K562 (cell line): ENCODE measurements at regions not wholly inside any gene's neighbourhood (a gene's known extent, or its start where the extent isn't known, plus 50 kb on each side); places are given as distances from the start of the nearest gene placed in this dataset.

Experiments
- CTCF ChIP-seq, 3 experiments: IDR thresholded peaks in 2 of 3; conservative IDR thresholded peaks in 1 of 3; 2 replicates each; pipeline ENCODE4 v1.5.1; 2011 to 2012; ENCODE audit warnings: low read length in 3 of 3, mild to moderate bottlenecking in 3 of 3, control low read depth in 2 of 3, improper control_type of control experiment in 1 of 3, inconsistent platforms in 1 of 3, low read depth in 1 of 3, mixed read lengths in 1 of 3, moderate library complexity in 1 of 3; ENCODE audit not compliant: insufficient read depth in 2 of 3
- E2F5 ChIP-seq: sonication (generic); formaldehyde crosslinking; IDR thresholded peaks from 2 replicates; pipeline ENCODE4 v1.8.0; 2022; ENCODE audit warnings: mild to moderate bottlenecking, missing genetic modification reagents
- E2F8 ChIP-seq: fragments of 450-650 bp; IDR thresholded peaks from 2 replicates; pipeline ENCODE4 v1.7.1; 2018; ENCODE audit warnings: mild to moderate bottlenecking, low read depth; ENCODE audit not compliant: partially characterized antibody
- ETS1 ChIP-seq: conservative IDR thresholded peaks from 2 replicates; pipeline ENCODE4 v1.6.1; 2011; ENCODE audit warnings: low read depth, mild to moderate bottlenecking, low read length; ENCODE audit not compliant: control insufficient read depth
- EZH2 ChIP-seq: IDR thresholded peaks from 2 replicates; pipeline ENCODE4 v1.6.1; 2012; ENCODE audit warnings: low read depth, mild to moderate bottlenecking, inconsistent platforms, low read length, borderline replicate concordance
- KAT2B ChIP-seq: IDR thresholded peaks from one replicate; pipeline ENCODE4 v1.6.1; 2012; ENCODE audit warnings: low read depth, mild to moderate bottlenecking, control low read depth, inconsistent platforms, low read length, moderate library complexity
- NR4A1 ChIP-seq, 2 experiments: fragments of 250-450 bp in 1 of 2; fragments of 450-650 bp in 1 of 2; sonication (Bioruptor Pico) in 1 of 2; IDR thresholded peaks; 2 replicates each; pipeline versions ENCODE4 v1.4.0 to v1.6.1; 2016 to 2020; ENCODE audit warnings: mild to moderate bottlenecking in 2 of 2, missing compliant biosample characterization in 1 of 2, missing genetic modification characterization in 1 of 2, moderate library complexity in 1 of 2
- PKNOX1 ChIP-seq: fragments of 450-650 bp; IDR thresholded peaks from 2 replicates; pipeline ENCODE4 v1.6.1; 2016
- POLR2A ChIP-seq: fragments of 450-650 bp; conservative IDR thresholded peaks from 2 replicates; pipeline ENCODE4 v1.6.1; 2016
- TAF7 ChIP-seq: fragments of 450-650 bp; IDR thresholded peaks from 2 replicates; pipeline ENCODE4 v1.6.1; 2016; ENCODE audit warnings: missing genetic modification characterization, missing compliant biosample characterization
- TBL1XR1 ChIP-seq, 2 experiments: IDR thresholded peaks; 2 replicates each; pipeline ENCODE4 v1.6.1; 2012; ENCODE audit warnings: improper control_type of control experiment in 2 of 2, low read length in 2 of 2, mild to moderate bottlenecking in 1 of 2
- TCF7L2 ChIP-seq: fragments of 150-350 bp; IDR thresholded peaks from 2 replicates; pipeline ENCODE4 v1.6.1; 2016; ENCODE audit warnings: low read depth, mild to moderate bottlenecking, low read length, moderate library complexity
- ZNF699 ChIP-seq: fragments of 250-450 bp; sonication (Bioruptor Pico); IDR thresholded peaks from 2 replicates; pipeline ENCODE4 v1.8.0; 2021; ENCODE audit warnings: mild to moderate bottlenecking, moderate library complexity; ENCODE audit not compliant: insufficient replicate concordance

GRCh38 chr12:83676781-83677295, 990.1 kb downstream of the TMTC2 start:
- TF ChIP-seq TCF7L2 (no peak), TAF7 (tag) (no peak), POLR2A (no peak), TBL1XR1 (IDR thresholded peaks at IDR 0.05; ENCODE audit: low read length in 2 of 2) (no peak), CTCF (IDR thresholded peaks at IDR 0.05 in 2 of 3, conservative IDR thresholded peaks at IDR 0.05 in 1 of 3; ENCODE audit: insufficient read depth in 2 of 3, low read depth in 1 of 3, low read length in 3 of 3) (no peak), PKNOX1 (no peak), NR4A1 (CRISPR knock-in tag; IDR thresholded peaks at IDR 0.05) (no peak), NR4A1 (tag; IDR thresholded peaks at IDR 0.05) (no peak), ETS1 (no peak), E2F5 (no peak), E2F8 (no peak), KAT2B (no peak), ZNF699 (no peak), EZH2 (no peak)
